Thoracic aorta (tissue), 2 donors: ENCODE measurements at regions not wholly inside any gene's neighbourhood (a gene's known extent, or its start where the extent isn't known, plus 50 kb on each side); places are given as distances from the start of the nearest gene placed in this dataset.

ENCODE experiments used
- ATAC-seq: fragments of 150-250 bp; one replicate; pipeline ENCODE4 v1.8.0; 2017; ENCODE audit warnings: low read depth; ENCODE audit not compliant: insufficient number of reproducible peaks, low FRiP score
- DNase-seq: peaks from one replicate; pipeline ENCODE4 v3.0.0-alpha.2; 2020; ENCODE audit warnings: low spot score
- H3K27ac ChIP-seq, 2 donors: fragments of 200-600 bp; sonication (generic); 1 replicate in 1 of 2; 2 replicates in 1 of 2; pipeline ENCODE4 v1.5.1; 2016; ENCODE audit warnings: mild to moderate bottlenecking in 2 of 2, moderate library complexity in 2 of 2
- H3K27me3 ChIP-seq: fragments of 200-600 bp; sonication (generic); replicated peaks from 2 replicates; pipeline ENCODE4 v1.6.0; 2016; ENCODE audit warnings: mild to moderate bottlenecking; ENCODE audit not compliant: insufficient read depth
- H3K36me3 ChIP-seq: fragments of 200-600 bp; sonication (generic); one replicate; pipeline ENCODE4 v1.5.1; 2016
- H3K4me1 ChIP-seq, 2 donors: fragments of 200-600 bp; sonication (generic); 1 replicate in 1 of 2; 2 replicates in 1 of 2; pipeline versions ENCODE4 v1.5.1 to v1.6.0; 2016; ENCODE audit warnings: low read depth in 2 of 2, mild to moderate bottlenecking in 1 of 2; ENCODE audit not compliant: control insufficient read depth in 1 of 2
- H3K4me3 ChIP-seq: fragments of 200-600 bp; sonication (generic); 2 replicates; pipeline ENCODE4 v1.5.1; 2016; ENCODE audit warnings: mild to moderate bottlenecking
- H3K9me3 ChIP-seq: fragments of 200-600 bp; sonication (generic); 2 replicates; pipeline ENCODE4 v1.5.1; 2016
- TF ChIP-seq, protein P1 (sequence below): fragments of 200-600 bp; sonication (generic); IDR thresholded peaks from one replicate; pipeline ENCODE4 v1.5.1; 2019; ENCODE audit warnings: antibody characterized with exemption

DNA sequence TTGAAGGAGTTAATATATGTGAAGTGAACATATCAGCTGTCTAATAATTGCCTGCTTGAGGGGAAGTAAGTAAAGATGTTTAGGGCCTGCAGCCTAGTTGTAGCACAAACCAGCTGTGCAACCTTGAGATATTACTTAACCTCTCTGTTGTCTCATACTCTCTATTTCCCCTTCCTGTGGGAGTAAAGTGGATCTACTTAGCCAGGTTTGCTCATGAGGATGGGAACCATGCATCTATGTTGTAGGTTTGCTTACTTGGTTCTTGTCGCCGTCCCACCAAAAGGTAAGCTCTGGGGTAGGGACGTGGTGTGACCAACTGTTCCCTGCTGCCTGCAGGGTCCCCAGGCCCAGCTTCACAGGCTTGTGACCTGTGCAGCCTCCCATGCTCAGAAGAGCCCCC, 362.7 kb upstream of the SULF2 start:
- TF ChIP-seq, protein P1, sequence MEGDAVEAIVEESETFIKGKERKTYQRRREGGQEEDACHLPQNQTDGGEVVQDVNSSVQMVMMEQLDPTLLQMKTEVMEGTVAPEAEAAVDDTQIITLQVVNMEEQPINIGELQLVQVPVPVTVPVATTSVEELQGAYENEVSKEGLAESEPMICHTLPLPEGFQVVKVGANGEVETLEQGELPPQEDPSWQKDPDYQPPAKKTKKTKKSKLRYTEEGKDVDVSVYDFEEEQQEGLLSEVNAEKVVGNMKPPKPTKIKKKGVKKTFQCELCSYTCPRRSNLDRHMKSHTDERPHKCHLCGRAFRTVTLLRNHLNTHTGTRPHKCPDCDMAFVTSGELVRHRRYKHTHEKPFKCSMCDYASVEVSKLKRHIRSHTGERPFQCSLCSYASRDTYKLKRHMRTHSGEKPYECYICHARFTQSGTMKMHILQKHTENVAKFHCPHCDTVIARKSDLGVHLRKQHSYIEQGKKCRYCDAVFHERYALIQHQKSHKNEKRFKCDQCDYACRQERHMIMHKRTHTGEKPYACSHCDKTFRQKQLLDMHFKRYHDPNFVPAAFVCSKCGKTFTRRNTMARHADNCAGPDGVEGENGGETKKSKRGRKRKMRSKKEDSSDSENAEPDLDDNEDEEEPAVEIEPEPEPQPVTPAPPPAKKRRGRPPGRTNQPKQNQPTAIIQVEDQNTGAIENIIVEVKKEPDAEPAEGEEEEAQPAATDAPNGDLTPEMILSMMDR, result no peak
- ATAC-seq, result no peak
- no peaks in the 10 kb centered on the region for H3K36me3 ChIP-seq
- DNase-seq, result no peak
- H3K4me3 ChIP-seq, result no peak overlapping the region
- no peaks in the 10 kb centered on the region for H3K27me3 ChIP-seq
- no peaks in the 10 kb centered on the region for H3K9me3 ChIP-seq
- no peak overlapping the region for H3K27ac ChIP-seq
- H3K4me1 ChIP-seq, result no peaks in the 10 kb centered on the region

DNA sequence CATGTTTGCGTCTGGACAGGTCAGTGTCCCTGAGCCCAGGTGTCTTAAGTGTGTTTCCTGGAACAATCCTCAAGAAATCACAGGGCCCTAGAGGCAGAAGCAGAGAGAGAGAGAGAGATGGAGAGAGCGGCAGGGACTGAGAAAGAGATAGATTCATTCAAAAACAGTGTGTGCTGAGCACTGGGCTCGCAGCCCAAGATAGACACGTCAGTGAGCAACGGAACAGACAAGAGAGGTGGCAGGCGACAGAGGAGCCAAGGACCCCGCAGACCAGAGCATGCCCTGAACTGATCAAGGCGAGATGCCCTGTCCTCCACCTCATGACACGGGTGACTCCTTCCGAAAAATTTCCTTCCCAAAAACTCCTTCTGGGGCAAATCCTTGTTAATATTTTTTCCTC, 362.0 kb upstream of the SULF2 start:
- Histone ChIP-seq H3K36me3 (no peaks in the 10 kb centered on the region), H3K27ac (no peak overlapping the region), H3K4me1 (no peaks in the 10 kb centered on the region), H3K4me3 (no peak overlapping the region), H3K27me3 (no peaks in the 10 kb centered on the region), H3K9me3 (no peaks in the 10 kb centered on the region)
- ATAC-seq, result no peak
- TF ChIP-seq, protein P1, result no peak
- DNase-seq, result no peak

DNA sequence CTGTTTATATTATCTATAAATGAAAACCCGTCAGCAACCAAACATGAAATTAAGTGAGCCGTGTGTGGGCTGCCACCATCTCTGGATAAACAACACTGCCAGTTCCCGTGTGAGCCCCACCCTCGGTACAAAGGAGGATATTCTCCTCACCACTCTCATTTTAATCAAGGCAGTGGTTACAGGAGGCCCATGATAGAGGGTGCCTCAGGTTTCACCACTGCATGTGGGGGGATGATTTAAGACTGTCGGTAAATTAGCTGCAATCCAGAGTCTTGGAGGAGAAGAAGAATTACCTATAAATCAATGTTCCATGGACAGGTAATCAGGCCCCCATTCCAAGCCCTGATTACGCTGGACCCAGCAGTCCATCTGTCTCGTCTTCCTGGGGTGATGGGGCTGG, 361.6 kb upstream of the SULF2 start:
- Histone ChIP-seq H3K36me3 (no peaks in the 10 kb centered on the region), H3K4me1 (no peaks in the 10 kb centered on the region), H3K4me3 (no peak overlapping the region), H3K9me3 (no peaks in the 10 kb centered on the region), H3K27ac (no peak overlapping the region), H3K27me3 (no peaks in the 10 kb centered on the region)
- ATAC-seq (no peak), DNase-seq (no peak)
- TF ChIP-seq, protein P1, result no peak

DNA sequence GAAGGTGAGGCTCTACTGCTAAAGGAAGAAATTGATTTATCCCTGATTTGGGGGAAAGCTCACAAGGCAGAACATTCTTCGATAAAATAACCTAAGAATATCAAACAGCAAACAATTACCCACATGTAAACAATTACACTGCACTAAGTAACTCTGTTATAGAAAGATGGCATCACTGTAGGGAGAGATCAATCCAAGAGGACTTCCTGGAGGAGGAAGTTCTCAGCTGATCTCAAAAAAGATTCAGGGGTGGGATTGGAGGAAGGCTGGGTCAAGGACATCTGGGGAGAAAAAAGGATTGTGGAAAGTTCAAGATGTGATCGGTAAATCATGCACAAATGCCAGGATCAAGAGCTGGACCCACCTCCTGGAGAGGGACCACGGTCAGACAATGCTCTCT, 361.0 kb upstream of the SULF2 start:
- Histone ChIP-seq H3K9me3 (no peaks in the 10 kb centered on the region), H3K36me3 (no peaks in the 10 kb centered on the region), H3K4me1 (no peaks in the 10 kb centered on the region), H3K27ac (no peak overlapping the region), H3K4me3 (no peak overlapping the region), H3K27me3 (no peaks in the 10 kb centered on the region)
- ATAC-seq (no peak), DNase-seq (no peak)
- TF ChIP-seq, protein P1, result no peak

DNA sequence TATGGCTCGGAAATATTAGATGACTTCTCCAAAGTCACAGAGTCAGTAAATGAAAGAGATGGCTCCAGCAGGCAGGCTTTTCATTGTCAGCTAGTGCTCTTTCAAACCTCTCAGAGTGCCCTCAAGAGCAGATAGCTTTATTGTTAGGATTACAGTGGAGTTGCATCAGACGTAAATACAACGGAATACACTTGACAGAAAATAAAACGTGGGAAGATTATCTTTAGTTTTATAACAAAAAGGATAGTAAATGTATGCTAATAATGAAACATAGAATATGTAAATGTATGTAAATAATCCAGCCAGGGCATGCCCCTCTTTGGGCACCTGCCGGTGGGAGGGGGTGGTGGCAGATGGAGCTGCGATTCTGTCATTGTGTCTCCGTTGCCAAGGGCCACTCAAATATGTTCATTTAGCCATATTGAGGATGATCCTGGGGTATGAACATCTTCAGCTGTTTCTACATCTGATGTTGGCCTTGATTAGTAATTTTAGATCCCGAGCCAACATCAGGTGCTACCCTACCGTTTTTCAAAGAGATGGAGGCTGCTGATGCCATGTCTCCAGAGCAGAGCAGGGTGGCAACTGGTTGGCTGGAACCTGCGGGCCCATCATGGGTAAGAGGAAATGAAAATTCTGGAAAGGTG, 358.3 kb upstream of the SULF2 start:
- no peaks in the 10 kb centered on the region for H3K36me3 ChIP-seq
- DNase-seq, result no peak
- H3K27ac ChIP-seq, result no peak overlapping the region
- no peaks in the 10 kb centered on the region for H3K4me1 ChIP-seq
- TF ChIP-seq, protein P1, result no peak
- H3K4me3 ChIP-seq, result no peak overlapping the region
- no peak for ATAC-seq
- H3K27me3 ChIP-seq, result no peaks in the 10 kb centered on the region
- H3K9me3 ChIP-seq, result no peaks in the 10 kb centered on the region
